B cell (primary cell): ENCODE measurements at regions not wholly inside any gene's neighbourhood (a gene's known extent, or its start where the extent isn't known, plus 50 kb on each side); places are given as distances from the start of the nearest gene placed in this dataset.

Experiments used
- ATAC-seq: fragments of 200-7000 bp; cut with Tn5 transposase; one replicate; pipeline ENCODE4 v1.10.0; 2021; ENCODE audit warnings: low read depth, mild to moderate bottlenecking, moderate number of reproducible peaks, moderate library complexity
- CTCF ChIA-PET: fragments of 350-600 bp; sonication (Branson Sonifier 250); formaldehyde crosslinking; loops from one replicate; lab custom pipeline; 2021; ENCODE audit warnings: antibody characterized with exemption, inconsistent platforms; lab: Charles Lee
- POLR2A ChIA-PET: fragments of 350-600 bp; sonication (Branson Sonifier 250); formaldehyde crosslinking; loops from one replicate; lab custom pipeline; 2021; ENCODE audit warnings: antibody characterized with exemption; lab: Charles Lee
- DNase-seq: peaks from one replicate; pipeline ENCODE4 v3.0.0; 2013
- H2AFZ ChIP-seq: 2 replicates; pipeline ENCODE4 v1.6.1; 2012; ENCODE audit warnings: mild to moderate bottlenecking, low read depth, low read length; ENCODE audit not compliant: insufficient read depth, poor library complexity, severe bottlenecking
- H3K27ac ChIP-seq, 2 donors: 1 replicate in 1 of 2; 2 replicates in 1 of 2; pipeline ENCODE4 v1.5.1; 2012 to 2013; ENCODE audit warnings: low read length in 2 of 2, mild to moderate bottlenecking in 2 of 2, moderate library complexity in 1 of 2
- H3K27me3 ChIP-seq, 4 experiments: fragments of 200-600 bp in 1 of 4; sonication (generic) in 1 of 4; replicated peaks in 1 of 4; 1 replicate in 2 of 4; 2 replicates in 2 of 4; pipeline versions ENCODE4 v1.6.1 to v1.7.0; 2013 to 2016; ENCODE audit warnings: low read length in 3 of 4, mild to moderate bottlenecking in 2 of 4, mixed read lengths in 1 of 4, moderate library complexity in 1 of 4; ENCODE audit not compliant: insufficient read depth in 4 of 4, control insufficient read depth in 3 of 4; ENCODE audit errors: control extremely low read depth in 1 of 4
- H3K36me3 ChIP-seq, 2 experiments: replicated peaks in 1 of 2; 1 replicate in 1 of 2; 2 replicates in 1 of 2; pipeline versions ENCODE4 v1.6.1 to v1.7.1; 2013; ENCODE audit warnings: low read length in 1 of 2; ENCODE audit not compliant: insufficient read depth in 2 of 2, control insufficient read depth in 1 of 2; ENCODE audit errors: control extremely low read depth in 1 of 2, extremely low read depth in 1 of 2
- H3K4me1 ChIP-seq, 2 donors: fragments of 200-600 bp in 1 of 2; sonication (generic) in 1 of 2; 1 replicate in 1 of 2; 2 replicates in 1 of 2; pipeline versions ENCODE4 v1.5.1 to v1.6.1; 2013 to 2017; ENCODE audit warnings: low read length in 2 of 2; ENCODE audit not compliant: control insufficient read depth in 2 of 2, insufficient read depth in 2 of 2
- H3K4me2 ChIP-seq: replicated peaks from 2 replicates; pipeline ENCODE3; 2012; ENCODE audit warnings: mild to moderate bottlenecking, low read depth, low read length; ENCODE audit not compliant: poor library complexity, severe bottlenecking
- H3K4me3 ChIP-seq, 5 experiments: fragments of 200-600 bp in 1 of 5; sonication (generic) in 1 of 5; 1 replicate in 3 of 5; 2 replicates in 2 of 5; pipeline versions ENCODE4 v1.5.1 to v1.7.0; 2011 to 2016; ENCODE audit warnings: low read length in 4 of 5, mild to moderate bottlenecking in 4 of 5, low read depth in 2 of 5, control low read depth in 1 of 5, moderate library complexity in 1 of 5; ENCODE audit not compliant: insufficient read depth in 1 of 5; ENCODE audit errors: control extremely low read depth in 1 of 5, extremely low read depth in 1 of 5
- H3K79me2 ChIP-seq: fragments of 200-600 bp; sonication (generic); one replicate; pipeline ENCODE4 v1.6.0; 2016; ENCODE audit warnings: low read length; ENCODE audit not compliant: control insufficient read depth, insufficient read depth
- H3K9ac ChIP-seq: fragments of 200-600 bp; sonication (generic); 2 replicates; pipeline ENCODE4 v1.6.1; 2017; ENCODE audit warnings: mild to moderate bottlenecking, low read length, moderate library complexity
- H3K9me3 ChIP-seq, 3 donors: one replicate each; pipeline versions ENCODE4 v1.6.1 to v1.7.1; 2013; ENCODE audit warnings: low read length in 2 of 3; ENCODE audit not compliant: control insufficient read depth in 2 of 3, insufficient read depth in 1 of 3; ENCODE audit errors: control extremely low read depth in 1 of 3
- H4K20me1 ChIP-seq: 2 replicates; pipeline ENCODE4 v1.6.0; 2012; ENCODE audit warnings: mild to moderate bottlenecking, low read length; ENCODE audit not compliant: insufficient read depth, control insufficient read depth, poor library complexity, severe bottlenecking
- H3K27ac Mint-ChIP-seq: one replicate; pipeline ENCODE4 v1.8.0; 2021; ENCODE audit warnings: mixed read lengths
- H3K27me3 Mint-ChIP-seq: one replicate; pipeline ENCODE4 v1.8.0; 2021; ENCODE audit warnings: mixed read lengths
- H3K4me1 Mint-ChIP-seq: one replicate; pipeline ENCODE4 v1.8.0; 2021; ENCODE audit warnings: mixed read lengths
- H3K4me3 Mint-ChIP-seq: one replicate; pipeline ENCODE4 v1.8.0; 2021; ENCODE audit warnings: mixed read lengths
- H3K9me3 Mint-ChIP-seq: one replicate; pipeline ENCODE4 v1.8.0; 2022; ENCODE audit warnings: mixed read lengths; ENCODE audit not compliant: insufficient read depth
- CTCF ChIP-seq: fragments of 200-600 bp; IDR thresholded peaks from one replicate; pipeline ENCODE4 v1.8.0; 2022; ENCODE audit warnings: antibody characterized with exemption, mild to moderate bottlenecking
- EZH2 ChIP-seq: IDR thresholded peaks from 2 replicates; pipeline ENCODE4 v1.6.1; 2012; ENCODE audit warnings: borderline replicate concordance, low read depth, mild to moderate bottlenecking, moderate library complexity, low read length; ENCODE audit not compliant: insufficient read depth, poor library complexity, severe bottlenecking
- WGBS: methylation state at CpG from one replicate; pipeline ENCODE4 v1.1.5; 2013; ENCODE audit warnings: missing lambda C conversion rate; ENCODE audit not compliant: insufficient coverage; 5-methylcytosine and 5-hydroxymethylcytosine counted together
- intact Hi-C: fragments of 100-400 bp; cut with micrococcal nuclease; formaldehyde crosslinking; loops from one replicate; pipeline ENCODE4 v1.10.0; 2022

- H3K9me3 Mint-ChIP-seq = no peaks in the 10 kb centered on the region
- CTCF ChIA-PET = no interaction called here
- no peak overlapping the region for H2AFZ ChIP-seq
- TF ChIP-seq CTCF (no peak), EZH2 (no peak)
- H4K20me1 ChIP-seq = no peaks in the 10 kb centered on the region
- H3K4me1 ChIP-seq = no peaks in the 10 kb centered on the region
- no CpG with 5 or more reads among the region's 2 CpGs for WGBS
- peaks cover 0 to 8% (median 0%) of the 10 kb centered on the region in 3 donors for H3K9me3 ChIP-seq
- no peak overlapping the region for H3K9ac ChIP-seq
- intact Hi-C loops = no loop called here
- POLR2A ChIA-PET = no interaction called here
- DNase-seq (no peak), ATAC-seq (no peak)
- H3K36me3 ChIP-seq = no peaks in the 10 kb centered on the region
- H3K4me2 ChIP-seq = no peak overlapping the region
- H3K79me2 ChIP-seq = no peaks in the 10 kb centered on the region
- H3K4me3 Mint-ChIP-seq = no peak overlapping the region
- no peaks in the 10 kb centered on the region for H3K27me3 ChIP-seq
- H3K27ac ChIP-seq = no peak overlapping the region
- H3K27ac Mint-ChIP-seq = no peak overlapping the region
- H3K4me1 Mint-ChIP-seq = no peaks in the 10 kb centered on the region
- H3K4me3 ChIP-seq = no peak overlapping the region
- H3K27me3 Mint-ChIP-seq = no peaks in the 10 kb centered on the region
These were observed 305.9 kb downstream of the CYLC2 start for GRCh38 chr9:103301051-103301450.

- no peaks in the 10 kb centered on the region for H4K20me1 ChIP-seq
- TF ChIP-seq EZH2 (no peak), CTCF (no peak)
- peaks cover 0 to 8% (median 0%) of the 10 kb centered on the region in 3 donors for H3K9me3 ChIP-seq
- H3K9ac ChIP-seq = no peak overlapping the region
- Mint-ChIP-seq H3K9me3 (peaks cover 2% of the 10 kb centered on the region), H3K27ac (no peak overlapping the region), H3K27me3 (no peaks in the 10 kb centered on the region), H3K4me1 (no peaks in the 10 kb centered on the region), H3K4me3 (no peak overlapping the region)
- ATAC-seq (no peak), DNase-seq (no peak)
- no peak overlapping the region for H3K27ac ChIP-seq
- H2AFZ ChIP-seq = no peak overlapping the region
- H3K27me3 ChIP-seq = no peaks in the 10 kb centered on the region
- ChIA-PET CTCF (no interaction called here), POLR2A (no interaction called here)
- no peaks in the 10 kb centered on the region for H3K36me3 ChIP-seq
- no peaks in the 10 kb centered on the region for H3K79me2 ChIP-seq
- intact Hi-C loops = no loop called here
- H3K4me3 ChIP-seq = no peak overlapping the region
- no peak overlapping the region for H3K4me2 ChIP-seq
- H3K4me1 ChIP-seq = no peaks in the 10 kb centered on the region
- WGBS = no CpG with 5 or more reads among the region's 1 CpG
These were observed 309.7 kb downstream of the CYLC2 start for GRCh38 chr9:103304797-103305196.
